Erythroblast (primary cell): ENCODE measurements at regions not wholly inside any gene's neighbourhood (a gene's known extent, or its start where the extent isn't known, plus 50 kb on each side); places are given as distances from the start of the nearest gene placed in this dataset.

Experiments
- GATA1 ChIP-seq: IDR thresholded peaks from 2 replicates; pipeline ENCODE4 v1.6.1; 2011; ENCODE audit warnings: low read depth, mild to moderate bottlenecking, control low read depth, low read length, moderate library complexity
- POLR2A ChIP-seq: IDR thresholded peaks from 2 replicates; pipeline ENCODE4 v1.6.1; 2011; ENCODE audit warnings: mild to moderate bottlenecking, low read length

DNA sequence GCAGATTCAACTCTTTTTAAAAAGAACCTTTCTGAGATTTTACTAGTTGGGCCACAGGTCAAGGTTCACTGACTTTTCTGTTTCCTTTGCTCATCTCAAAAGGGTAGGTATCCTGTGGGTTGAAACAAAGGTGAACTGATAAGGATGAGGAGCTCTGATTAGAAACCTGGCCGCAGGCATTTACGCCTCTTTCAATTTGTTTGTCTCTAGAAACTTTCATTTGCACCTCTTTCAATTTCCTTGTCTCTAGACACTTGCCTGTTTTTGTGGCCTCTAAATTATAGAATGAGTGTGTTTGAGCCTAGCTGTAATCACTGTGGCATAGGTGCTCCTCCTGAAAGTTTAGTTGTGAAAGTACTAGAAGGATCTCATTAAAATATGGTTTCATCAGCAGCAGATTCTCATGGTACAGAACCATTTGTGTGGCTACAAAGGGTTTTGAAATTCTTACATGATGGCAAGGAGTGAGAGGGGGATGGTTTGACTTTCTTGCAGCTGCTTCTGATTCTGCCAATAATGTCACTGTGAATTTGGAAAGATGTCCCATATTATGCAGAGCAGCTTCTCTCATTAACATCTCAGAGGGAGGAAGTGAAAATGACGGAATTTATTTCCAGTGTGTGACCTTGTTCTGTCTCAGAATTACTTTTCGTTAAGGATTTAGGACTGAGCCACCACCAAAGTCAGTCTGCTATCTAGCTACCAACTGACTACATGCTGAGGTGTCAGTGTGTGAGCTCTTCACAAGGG is 142.2 kb downstream of the SH2D1A start:
- no peak for TF ChIP-seq POLR2A
- no peak for TF ChIP-seq GATA1
